Heart left ventricle (tissue), 13 donors: ENCODE measurements at regions not wholly inside any gene's neighbourhood (a gene's known extent, or its start where the extent isn't known, plus 50 kb on each side); places are given as distances from the start of the nearest gene placed in this dataset.

Experiments used
- CTCF ChIP-seq, 12 donors: fragments of 200-600 bp; sonication (generic) in 4 of 12; IDR thresholded peaks; one replicate each; pipeline versions ENCODE4 v1.5.0 to v1.8.0; 2018 to 2022; ENCODE audit warnings: antibody characterized with exemption in 12 of 12, mild to moderate bottlenecking in 5 of 12
- POLR2A ChIP-seq, 2 donors: fragments of 450-650 bp; IDR thresholded peaks; one replicate each; pipeline ENCODE4 v1.6.1; 2017; ENCODE audit warnings: antibody characterized with exemption in 2 of 2, mild to moderate bottlenecking in 2 of 2, moderate library complexity in 2 of 2
- donor health status: ischemic (EF 13 %, LVEDD 7.1; RV severe dilation, severe dysfunction).
- donor health status: DM: no; HTN: yes; CAD: no.
- donor health status: DM: no; HTN: no; CAD: no.
- donor health status: ischemic (EF 25% LVEDD 6.9; RV normal size, moderate dysfunction).
- donor health status: ischemic (EF 25% LVEDD 5.7; RV mildly dilated, moderate dysfunction).
- donor health status: ischemic (EF 35%, LVEDD 5.7; RV mildly dilated, moderate dysfunction).
- donor health status: nonischemic (EF 11% LVEDD 7.7; RV severe dilation, severe dysfunction).
- donor health status: DM: yes; HTN: yes; CAD: no.
- donor health status: PGD.
- donor health status: ischemic (EF 29% LVEDD 5.4; RV normal size, mild dysfunction).
- donor health status: nonischemic (EF 23%, LVEDD 6.1; RV moderate dilation, normal function).

- TF ChIP-seq CTCF (IDR thresholded peaks at IDR 0.05): no peak
- no peak for TF ChIP-seq POLR2A (IDR thresholded peaks at IDR 0.05)
Observed at GRCh38 chr3:87828046-87828445, 230.8 kb downstream of the CGGBP1 start.
